ENCODE measurements at regions not wholly inside any gene's neighbourhood (a gene's known extent, or its start where the extent isn't known, plus 50 kb on each side); places are given as distances from the start of the nearest gene placed in this dataset.
"Not testable (repeated sequence)": the region's sequence is repeated elsewhere in the genome, so short reads cannot be mapped to it uniquely, and the experiment has no call there.

GRCh38 chr2:49804111-49804510 lies 649.8 kb upstream of the FSHR start:
- no peak for DNase-seq (ENCODE audit: low spot score)

GRCh38 chr2:49801898-49802450 lies 647.7 kb upstream of the FSHR start:
- no peak for DNase-seq (ENCODE audit: low spot score)

- DNase-seq (ENCODE audit: low spot score), result no peak
Observed at GRCh38 chr2:49798570-49798969, 644.3 kb upstream of the FSHR start.

- DNase-seq (ENCODE audit: low spot score), result no peak
Observed at GRCh38 chr2:49796266-49796665, 642.0 kb upstream of the FSHR start.

- no peak for DNase-seq (ENCODE audit: low spot score)
Observed at GRCh38 chr2:49794396-49794795, 640.1 kb upstream of the FSHR start.

- no peak for DNase-seq (ENCODE audit: low spot score)
Observed at GRCh38 chr2:49788300-49788699, 634.0 kb upstream of the FSHR start.

GRCh38 chr2:49780949-49781348 lies 626.6 kb upstream of the FSHR start:
- DNase-seq (ENCODE audit: low spot score), result no peak

- DNase-seq (ENCODE audit: low spot score), result no peak
Observed at GRCh38 chr2:49772299-49772970, 618.1 kb upstream of the FSHR start.

GRCh38 chr2:49770919-49771318 lies 616.6 kb upstream of the FSHR start:
- DNase-seq (ENCODE audit: low spot score), result no peak

GRCh38 chr2:49767316-49767715 lies 613.0 kb upstream of the FSHR start:
- no peak for DNase-seq (ENCODE audit: low spot score)

GRCh38 chr2:49755777-49756176 lies 601.5 kb upstream of the FSHR start:
- DNase-seq (ENCODE audit: low spot score), result no peak

GRCh38 chr2:49754381-49754780 lies 600.1 kb upstream of the FSHR start:
- no peak for DNase-seq (ENCODE audit: low spot score)

- DNase-seq (ENCODE audit: low spot score), result no peak
Observed at GRCh38 chr2:49753344-49753985, 599.1 kb upstream of the FSHR start.

GRCh38 chr2:49737606-49738005 lies 583.3 kb upstream of the FSHR start:
- no peak for DNase-seq (ENCODE audit: low spot score)

- not testable (repeated sequence) for DNase-seq (ENCODE audit: low spot score)
Observed at GRCh38 chr2:49732924-49733323, 578.6 kb upstream of the FSHR start.

GRCh38 chr2:49719241-49719640 lies 564.9 kb upstream of the FSHR start:
- no peak for DNase-seq (ENCODE audit: low spot score)

GRCh38 chr2:49715597-49715996 lies 561.3 kb upstream of the FSHR start:
- DNase-seq (ENCODE audit: low spot score), result no peak

- no peak for DNase-seq (ENCODE audit: low spot score)
Observed at GRCh38 chr2:49714454-49714853, 560.1 kb upstream of the FSHR start.

- DNase-seq (ENCODE audit: low spot score), result no peak
Observed at GRCh38 chr2:49702740-49703139, 548.4 kb upstream of the FSHR start.

GRCh38 chr2:49693961-49694360 lies 539.6 kb upstream of the FSHR start:
- no peak for DNase-seq (ENCODE audit: low spot score)

- DNase-seq (ENCODE audit: low spot score), result not testable (repeated sequence)
Observed at GRCh38 chr2:49692022-49692421, 537.7 kb upstream of the FSHR start.

- DNase-seq (ENCODE audit: low spot score), result no peak
Observed at GRCh38 chr2:49687918-49688317, 533.6 kb upstream of the FSHR start.

- no peak for DNase-seq (ENCODE audit: low spot score)
Observed at GRCh38 chr2:49686897-49687442, 532.7 kb upstream of the FSHR start.

Measured in mesenteric fat pad (tissue), 1 donor.